ENCODE measurements at regions not wholly inside any gene's neighbourhood (a gene's known extent, or its start where the extent isn't known, plus 50 kb on each side); places are given as distances from the start of the nearest gene placed in this dataset.
"Not testable (repeated sequence)": the region's sequence is repeated elsewhere in the genome, so short reads cannot be mapped to it uniquely, and the experiment has no call there.

DNA sequence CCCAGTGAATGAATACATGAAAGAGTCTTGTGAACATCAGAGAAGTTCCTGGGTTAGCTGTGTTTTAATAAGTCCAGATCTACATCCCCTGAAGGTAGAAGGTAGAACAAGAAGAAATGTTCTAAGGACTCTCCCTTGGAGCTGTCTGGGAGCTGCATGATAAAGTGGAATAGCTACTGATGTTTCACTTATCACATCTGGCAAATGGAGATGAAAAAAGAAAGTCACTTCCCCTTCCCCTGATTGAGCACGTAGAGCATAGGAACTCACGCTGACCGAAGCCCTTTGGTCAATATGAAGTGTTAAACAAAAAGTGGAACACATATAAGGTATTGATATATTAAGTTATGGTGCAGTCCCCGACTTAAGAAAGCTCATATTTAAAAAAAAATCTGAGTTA, 53.2 kb upstream of the PARP1 start:
- ATAC-seq: no peak
- intact Hi-C loops (cut with DNase I, micrococcal nuclease): no loop called here
- DNase-seq: no peak

DNA sequence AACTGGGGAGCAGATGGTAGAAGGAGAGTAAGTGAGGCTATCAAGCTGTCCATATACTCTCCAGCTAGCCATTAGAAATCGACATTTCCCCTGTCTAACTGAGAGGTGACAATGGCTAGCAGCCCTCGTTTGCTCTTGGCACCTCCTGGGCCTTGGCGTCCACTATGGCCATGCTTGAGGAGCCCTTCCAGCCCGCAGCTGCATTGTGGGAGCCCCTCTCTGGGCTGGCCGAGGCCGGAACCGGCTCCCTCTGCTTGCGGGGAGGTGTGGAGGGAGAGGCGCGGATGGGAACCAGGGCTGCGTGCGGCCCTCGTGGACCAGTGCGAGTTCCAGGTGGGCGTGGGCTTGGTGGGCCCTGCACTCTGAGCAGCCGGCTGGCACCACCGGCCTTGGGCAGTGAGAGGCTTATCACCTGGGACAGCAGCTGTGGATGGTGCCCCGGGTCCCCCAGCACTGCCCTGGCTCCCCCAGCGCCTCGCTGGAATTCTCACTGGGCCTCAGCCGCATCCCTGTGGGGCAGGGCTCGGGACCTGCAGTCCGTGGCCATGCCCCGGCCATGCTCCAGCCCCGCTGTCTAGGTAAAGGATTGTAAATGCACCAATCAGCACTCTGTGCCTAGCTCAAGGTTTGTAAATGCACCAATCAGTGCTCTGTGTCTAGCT, 56.2 kb upstream of the PARP1 start:
- ATAC-seq (no peak), DNase-seq (no peak)
- intact Hi-C loops (cut with DNase I, micrococcal nuclease): no loop called here

DNA sequence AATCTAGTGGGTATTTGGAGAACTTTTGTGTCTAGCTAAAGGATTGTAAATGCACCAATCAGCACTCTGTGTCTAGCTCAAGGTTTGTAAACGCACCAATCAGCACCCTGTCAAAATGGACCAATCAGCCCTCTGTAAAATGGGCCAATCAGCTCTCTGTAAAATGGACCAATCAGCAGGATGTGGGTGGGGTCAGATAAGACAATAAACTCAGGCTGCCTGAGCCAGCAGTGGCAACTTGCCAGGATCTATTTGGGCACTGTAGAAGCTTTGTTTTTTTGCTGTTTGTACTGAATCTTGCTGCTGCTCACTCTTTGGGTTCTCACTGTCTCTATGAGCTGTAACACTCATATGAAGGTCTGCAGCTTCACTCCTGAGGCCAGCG, 56.7 kb upstream of the PARP1 start:
- DNase-seq; ATAC-seq; intact Hi-C loops (cut with DNase I, micrococcal nuclease): not testable (repeated sequence)

DNA sequence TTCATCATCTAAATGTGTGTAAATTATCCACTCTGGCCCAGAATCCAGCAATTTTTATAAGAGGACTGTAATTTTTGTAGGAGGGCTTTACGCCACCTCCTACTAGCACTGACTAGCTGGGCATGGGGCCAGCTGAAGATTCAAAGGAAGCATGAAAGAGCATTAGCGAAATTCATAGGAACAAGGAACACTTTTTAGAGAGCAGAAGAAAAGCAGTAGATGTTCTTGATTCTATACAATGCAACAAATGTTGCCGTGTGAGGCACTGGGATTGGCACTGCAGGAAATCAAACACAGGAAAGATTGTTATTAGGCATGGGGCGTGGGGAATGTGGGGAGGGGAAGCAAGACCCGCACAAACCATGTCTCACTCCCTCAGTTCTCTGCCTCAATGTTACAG, 58.4 kb upstream of the PARP1 start:
- DNase-seq (no peak), ATAC-seq (no peak)
- intact Hi-C loops (cut with DNase I, micrococcal nuclease): no loop called here

DNA sequence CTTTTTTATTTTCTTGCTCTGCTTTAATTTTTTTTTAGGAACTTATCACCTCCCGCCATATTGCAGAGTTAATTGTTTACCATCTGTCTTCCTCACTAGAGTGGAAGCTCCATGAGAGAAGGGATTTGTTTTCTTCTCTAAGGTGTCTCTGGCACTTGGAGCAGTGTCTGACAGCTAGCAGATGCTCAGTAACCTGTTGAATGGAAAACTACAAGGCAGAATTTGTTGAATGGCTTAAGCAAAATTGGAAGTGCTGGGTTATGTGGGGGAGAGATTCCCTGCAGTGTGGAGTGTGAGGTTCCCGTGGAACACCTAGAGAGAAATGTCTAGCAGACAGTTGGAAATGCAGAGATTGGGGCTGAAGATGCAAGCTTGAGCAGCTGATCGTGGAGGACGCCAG, 59.5 kb upstream of the PARP1 start:
- intact Hi-C loops (cut with DNase I, micrococcal nuclease): no loop called here
- DNase-seq (no peak), ATAC-seq (no peak)

DNA sequence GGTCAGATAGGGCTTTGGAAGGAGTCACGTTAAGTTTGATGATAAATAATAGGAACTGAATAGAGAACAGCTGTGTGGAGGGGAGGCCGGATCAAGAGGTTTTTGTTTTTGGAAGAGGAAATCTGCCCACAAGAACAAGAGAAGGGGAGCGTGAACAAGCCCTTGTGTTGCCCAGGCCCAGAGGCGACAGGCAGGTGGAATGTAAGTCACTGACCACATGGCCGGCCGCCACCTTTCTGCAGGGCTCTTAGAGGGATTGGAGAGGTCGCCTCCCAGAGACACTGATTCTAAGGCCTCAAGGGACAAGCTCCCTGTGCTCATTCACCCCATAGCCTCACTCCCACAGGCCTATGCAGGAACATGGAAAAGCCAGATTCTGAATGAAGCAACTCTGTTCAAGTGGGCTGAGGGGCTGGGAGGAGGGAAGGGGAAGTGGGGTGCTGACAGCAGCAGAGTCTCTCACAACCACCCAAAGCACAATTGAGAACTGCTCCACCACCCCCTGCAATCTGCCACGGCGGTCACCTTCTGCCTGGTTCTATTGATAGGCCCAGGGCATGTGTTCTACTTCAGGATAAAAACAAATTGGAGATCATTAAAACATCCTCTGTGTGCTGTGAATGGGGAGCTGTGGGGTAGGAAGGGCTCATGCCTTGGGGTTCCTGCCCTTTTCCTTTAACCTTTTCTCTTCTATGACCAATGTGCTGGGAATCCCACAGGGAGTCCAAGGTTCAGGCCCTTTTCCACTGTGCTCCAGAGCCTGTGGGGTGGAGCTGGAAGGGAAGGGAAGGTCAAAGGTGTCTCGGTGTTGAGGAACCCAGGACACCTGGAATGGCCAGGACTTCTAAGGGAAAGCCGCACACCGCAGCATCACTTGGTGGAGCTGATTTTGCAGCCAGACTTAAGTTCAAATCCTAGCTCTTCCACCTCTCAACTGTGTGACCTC, 63.3 kb upstream of the PARP1 start:
- DNase-seq (no peak), ATAC-seq (peak; percentile 81)
- intact Hi-C loops (cut with DNase I, micrococcal nuclease): no loop called here

DNA sequence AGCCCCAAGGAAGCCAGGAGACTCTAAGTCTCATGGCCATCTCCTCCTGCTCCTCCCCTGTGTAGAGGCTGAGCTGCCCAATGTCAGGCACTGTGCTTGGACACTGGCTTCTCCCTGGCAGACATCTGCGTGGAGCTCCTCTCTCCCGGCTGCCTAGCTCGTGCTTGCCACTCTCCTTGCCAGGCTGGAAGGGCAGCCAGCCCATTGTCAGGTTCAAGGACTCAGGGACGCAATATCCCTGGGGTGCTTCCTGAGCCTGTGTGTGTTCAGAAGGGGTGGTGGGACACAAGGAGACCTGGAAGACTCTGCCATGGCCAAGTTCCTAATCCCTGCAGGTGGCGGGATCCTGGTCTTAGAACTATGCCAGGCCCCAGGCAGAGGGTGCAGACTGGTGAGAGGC, 65.4 kb upstream of the PARP1 start:
- intact Hi-C loops (cut with DNase I, micrococcal nuclease): no loop called here
- DNase-seq (no peak), ATAC-seq (no peak)

DNA sequence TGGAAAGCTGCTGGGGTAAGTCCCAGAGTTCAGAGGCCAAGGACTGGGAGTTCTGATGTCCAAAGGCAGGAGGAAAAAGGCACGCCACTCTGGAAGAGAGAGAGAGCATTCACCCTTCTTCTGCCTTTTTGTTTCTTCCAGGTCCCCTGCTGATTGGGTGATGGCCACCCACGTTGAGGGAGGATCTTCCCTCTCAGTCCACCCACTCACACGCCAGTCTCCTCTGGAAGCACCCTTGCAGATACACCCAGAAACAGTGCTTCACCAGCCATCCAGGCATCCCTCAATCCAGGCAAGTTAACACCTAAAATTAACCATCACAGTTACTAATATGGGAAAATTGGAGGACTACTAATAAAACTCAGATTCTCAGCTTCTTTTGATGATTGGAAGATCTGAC, 66.1 kb upstream of the PARP1 start:
- ATAC-seq: no peak
- intact Hi-C loops (cut with DNase I, micrococcal nuclease): no loop called here
- DNase-seq: no peak

DNA sequence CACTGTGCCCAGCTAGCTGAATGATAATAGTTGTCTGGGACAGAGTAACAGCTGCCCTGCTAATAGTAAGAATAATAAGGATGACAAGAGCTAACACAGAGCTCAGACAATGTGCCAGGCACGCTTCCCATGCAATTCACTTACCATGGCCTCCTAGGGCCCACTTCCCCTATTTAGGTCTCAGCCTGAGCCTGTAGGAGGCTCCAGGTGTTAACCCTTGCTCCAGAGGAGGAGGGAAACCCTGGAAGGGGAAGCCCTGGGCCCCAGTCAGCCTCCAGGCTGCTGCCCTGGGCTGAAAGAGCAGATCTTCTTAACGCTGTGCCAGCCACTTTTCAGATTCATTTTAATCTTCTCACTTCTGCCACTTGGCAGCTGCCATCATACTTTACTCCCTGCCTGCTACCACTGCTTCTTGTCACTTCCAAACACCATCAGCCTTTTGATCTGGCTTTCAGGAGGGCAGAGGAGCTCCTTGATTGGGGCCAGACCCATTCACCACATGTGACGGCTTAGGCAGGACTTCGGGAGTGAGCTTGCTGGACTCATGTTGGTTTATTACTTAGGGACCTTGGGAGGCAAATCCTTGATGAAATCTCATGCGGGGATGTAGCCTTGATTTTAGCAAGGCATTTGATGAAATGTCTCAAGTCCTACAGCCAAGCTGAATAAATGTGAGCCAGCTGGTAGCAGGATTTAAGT, 66.7 kb upstream of the PARP1 start:
- no peak for DNase-seq
- no peak for ATAC-seq
- intact Hi-C loops (cut with DNase I, micrococcal nuclease): no loop called here

DNA sequence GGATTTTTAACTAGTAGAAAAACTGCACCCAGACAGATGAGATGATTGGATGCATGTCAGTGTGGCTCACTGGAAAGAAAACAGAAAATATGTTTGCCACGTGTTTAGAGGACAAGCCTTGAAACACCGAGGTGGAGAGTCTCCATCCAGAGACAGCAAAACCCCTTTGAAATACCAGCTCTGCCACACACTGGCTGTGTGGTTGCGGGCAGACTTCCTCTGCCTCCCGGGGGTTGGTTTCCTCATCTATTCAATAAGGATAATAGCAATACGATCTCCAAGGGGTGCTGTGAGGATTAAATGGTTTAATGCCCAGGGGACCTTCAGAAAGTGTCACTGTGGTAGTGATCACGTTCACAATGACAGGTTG, 67.2 kb upstream of the PARP1 start:
- intact Hi-C loops (cut with DNase I, micrococcal nuclease): no loop called here
- ATAC-seq (no peak), DNase-seq (no peak)

DNA sequence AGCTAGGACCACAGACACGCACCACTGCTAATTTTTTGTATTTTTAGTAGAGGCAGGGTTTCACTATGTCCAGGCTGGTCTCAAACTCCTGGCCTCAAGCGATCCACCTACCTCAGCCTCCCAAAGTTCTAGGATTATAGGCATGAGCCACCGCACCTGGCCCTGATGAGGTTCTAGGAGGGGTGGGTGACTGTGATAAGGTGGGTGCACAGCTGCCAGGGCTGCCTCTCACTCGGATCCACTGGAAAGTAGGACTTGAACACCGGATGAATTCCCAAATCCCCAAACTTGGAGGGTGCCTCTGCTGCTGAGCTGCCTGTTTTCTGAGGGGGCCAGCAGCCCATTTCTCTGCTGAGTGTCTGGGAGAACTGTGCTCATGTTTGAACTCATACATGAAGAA, 68.2 kb upstream of the PARP1 start:
- DNase-seq: no peak
- intact Hi-C loops (cut with DNase I, micrococcal nuclease): no loop called here
- ATAC-seq: no peak

DNA sequence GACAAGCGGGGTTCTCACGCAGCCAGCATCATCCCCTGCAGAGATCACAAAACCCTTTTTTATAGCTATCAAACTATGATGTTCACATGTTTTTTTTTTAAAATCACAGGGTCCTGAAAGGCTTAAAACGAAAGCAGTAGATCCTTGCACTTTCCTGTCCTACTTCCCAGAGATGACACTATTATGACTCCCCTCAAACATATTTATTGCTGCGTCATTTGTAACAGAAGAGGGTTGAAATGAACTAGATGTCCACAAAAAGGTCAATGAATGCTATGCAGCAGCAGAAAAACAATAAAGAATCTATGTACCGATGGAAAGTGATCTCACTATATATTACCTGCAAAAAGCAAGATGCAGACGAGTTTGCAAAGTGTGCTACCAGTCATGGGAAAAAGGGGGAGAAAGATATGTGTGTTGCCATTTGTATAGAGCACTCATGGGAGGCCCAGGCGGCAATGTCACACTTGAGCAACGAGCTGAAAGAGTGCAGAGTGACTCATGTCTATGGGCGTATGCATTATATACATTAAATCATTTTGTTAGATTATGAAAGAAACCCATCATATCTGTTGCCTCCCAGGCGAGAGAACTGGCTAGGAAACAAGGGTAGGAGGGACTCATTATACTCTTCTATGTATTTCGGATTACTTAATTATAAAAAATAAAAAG, 68.9 kb upstream of the PARP1 start:
- DNase-seq (no peak), ATAC-seq (peak; percentile 34)
- intact Hi-C loops (cut with DNase I, micrococcal nuclease): no loop called here

DNA sequence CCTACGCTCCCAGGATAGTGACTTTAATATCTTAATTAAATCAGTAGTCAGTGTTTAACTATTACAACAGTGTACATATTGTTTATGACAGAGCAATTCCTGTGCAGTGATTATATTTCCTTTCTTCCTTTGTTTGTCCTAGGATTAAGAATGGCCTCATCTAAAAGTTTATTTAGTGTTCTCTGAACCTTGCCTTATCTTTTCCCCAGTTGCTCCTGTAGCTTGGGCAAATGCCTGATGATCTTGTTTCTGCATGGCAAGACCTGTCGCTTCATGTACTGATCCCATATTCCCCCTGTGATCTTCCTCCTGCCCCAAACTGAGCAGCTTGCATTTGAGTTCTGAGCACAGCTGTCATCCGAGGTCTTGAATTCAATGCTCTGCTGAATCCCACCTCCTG, 69.1 kb upstream of the STUM start:
- intact Hi-C loops (cut with DNase I, micrococcal nuclease): no loop called here
- peak; percentile 95 for ATAC-seq
- DNase-seq: no peak

DNA sequence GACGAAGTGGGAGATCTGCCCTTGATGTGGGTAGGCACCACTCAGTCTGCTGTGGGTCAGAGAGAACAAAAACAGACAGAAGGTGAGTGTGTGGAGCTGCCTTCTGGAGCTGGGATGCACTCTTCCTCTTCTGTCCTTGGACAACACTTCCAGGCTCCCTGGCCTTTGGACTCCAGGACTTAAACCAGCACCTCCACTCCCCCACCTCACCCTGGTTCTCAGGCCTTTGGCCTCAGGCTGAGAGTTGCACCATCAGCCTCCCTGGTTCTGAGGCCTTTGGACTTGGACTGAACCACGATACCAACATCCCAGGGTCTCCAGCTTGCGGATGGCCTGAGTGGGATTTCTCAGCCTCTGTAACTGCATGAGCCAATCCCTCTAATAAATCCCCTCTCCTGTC, 68.1 kb upstream of the STUM start:
- peak in 1 of 2 donors; percentile 25 for DNase-seq
- ATAC-seq: peak; percentile 63
- intact Hi-C loops (cut with DNase I, micrococcal nuclease): no loop called here

DNA sequence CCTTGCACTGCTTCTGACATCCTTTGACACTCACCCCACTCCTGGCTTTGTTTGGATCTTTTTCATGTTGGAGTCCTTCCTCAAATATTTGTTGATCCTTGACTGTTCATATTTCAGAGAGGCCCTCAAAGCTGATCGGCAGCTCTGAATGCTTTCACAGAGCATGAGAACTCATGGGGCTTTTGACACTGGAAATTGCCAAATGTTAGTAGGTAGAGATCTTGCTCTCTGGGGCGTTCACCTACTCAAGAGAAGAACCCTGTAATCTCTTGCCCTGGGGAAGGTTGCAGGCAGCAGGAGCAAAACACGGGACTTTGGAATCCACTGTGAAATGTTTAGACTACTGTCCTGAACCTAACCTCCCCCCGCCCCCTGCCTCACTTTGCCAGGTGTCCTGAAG, 67.4 kb upstream of the STUM start:
- no peak for ATAC-seq
- DNase-seq: no peak
- intact Hi-C loops (cut with DNase I, micrococcal nuclease): no loop called here

DNA sequence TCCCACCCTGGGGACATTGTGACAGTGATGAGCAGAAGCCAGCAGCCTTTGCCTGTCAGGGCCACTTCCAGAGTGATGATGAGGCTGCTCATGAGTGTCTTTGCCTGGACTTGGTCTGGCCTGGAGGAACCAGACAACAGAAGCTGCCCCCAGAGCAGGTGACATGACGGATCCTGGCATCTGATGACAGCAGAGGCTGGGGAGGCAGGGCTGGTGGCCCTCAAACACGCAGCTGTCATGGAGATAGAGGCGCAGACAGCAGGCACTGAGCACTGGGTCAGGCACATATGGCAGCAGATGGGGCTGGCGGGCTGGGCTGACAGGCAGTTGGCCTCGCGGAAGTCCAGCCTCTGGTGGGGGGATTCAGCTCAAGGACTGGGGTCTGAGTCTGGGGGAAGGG, 66.4 kb upstream of the STUM start:
- intact Hi-C loops (cut with DNase I, micrococcal nuclease): no loop called here
- DNase-seq: no peak

DNA sequence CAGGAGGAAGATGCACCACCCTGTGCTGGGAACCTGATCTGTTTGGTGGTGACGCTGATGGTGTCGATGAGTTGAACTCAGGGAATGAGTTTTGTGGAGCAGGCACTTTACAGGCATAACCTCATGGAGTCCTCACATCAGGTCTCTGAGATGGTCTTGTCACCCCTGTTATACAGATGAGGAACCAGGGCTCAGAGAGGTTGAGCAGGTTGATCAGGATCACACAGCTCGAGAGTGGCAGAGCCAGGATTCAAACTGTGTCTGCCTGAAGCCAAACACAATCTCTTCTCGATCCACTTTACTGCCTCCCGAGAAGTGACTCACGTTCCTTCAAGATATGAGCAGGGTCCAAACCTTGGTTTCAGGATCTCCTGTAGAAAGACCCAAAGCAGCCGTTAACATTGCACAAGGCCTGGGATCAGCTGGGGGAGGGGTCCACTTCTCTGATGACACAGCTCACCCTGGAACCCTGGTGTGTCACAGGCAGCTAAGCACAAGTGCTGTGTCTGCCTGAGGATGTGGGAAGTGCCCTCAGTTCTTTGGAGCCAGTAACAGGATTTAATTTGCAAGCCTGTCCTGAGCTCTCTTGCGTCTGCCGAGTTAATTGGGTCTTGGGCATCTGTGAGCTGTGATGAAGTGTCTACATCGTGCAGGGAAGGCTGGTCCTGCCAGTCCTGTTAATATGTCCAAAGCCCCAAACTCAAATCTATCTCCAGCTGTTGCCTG, 65.4 kb upstream of the STUM start:
- ATAC-seq (no peak), DNase-seq (no peak)
- intact Hi-C loops (cut with DNase I, micrococcal nuclease): no loop called here

More for the DNA sequence above, 66.4 kb upstream of the STUM start:
- ATAC-seq: no peak

DNA sequence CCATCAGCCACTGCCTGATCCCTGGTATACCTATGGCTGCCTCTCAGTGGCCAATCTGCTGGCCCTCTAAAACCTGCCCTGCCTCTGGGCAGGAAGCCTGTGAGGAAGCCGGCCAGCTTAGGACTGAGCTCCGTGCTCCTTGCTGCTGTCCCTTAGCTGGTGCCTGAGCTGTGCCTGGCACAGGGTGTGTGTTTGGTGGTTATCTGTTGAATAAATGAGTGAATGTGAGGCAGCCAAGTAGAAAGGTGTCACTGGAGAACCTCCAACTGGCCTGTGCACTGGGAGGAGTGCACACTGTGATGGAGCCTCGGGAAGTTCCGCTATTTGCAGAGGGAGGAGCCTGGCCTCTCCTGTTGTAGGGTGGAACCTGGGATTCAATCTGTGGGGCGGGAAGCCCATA, 63.4 kb upstream of the STUM start:
- peak; percentile 70 for ATAC-seq
- intact Hi-C loops (cut with DNase I, micrococcal nuclease): no loop called here
- DNase-seq: peak in 1 of 2 donors; percentile 31

DNA sequence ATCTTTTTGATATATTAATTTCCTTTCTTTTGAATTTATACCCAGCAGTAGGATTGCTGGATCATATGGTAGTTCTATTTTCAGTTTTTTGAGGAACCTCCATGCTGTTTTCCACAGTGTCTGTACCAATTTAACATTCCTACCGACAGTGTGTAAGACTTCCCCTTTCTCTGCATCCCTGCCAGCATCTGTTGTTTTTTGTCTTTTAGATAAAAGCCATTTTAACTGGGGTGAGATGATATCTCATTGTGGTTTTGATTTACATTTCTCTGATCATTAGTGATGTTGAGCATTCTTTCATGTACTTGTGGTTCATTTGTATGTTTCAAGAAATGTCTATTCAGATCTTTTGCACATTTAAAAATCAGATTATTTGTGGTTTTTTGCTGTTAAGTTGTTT, 62.4 kb upstream of the STUM start:
- ATAC-seq: no peak
- intact Hi-C loops (cut with DNase I, micrococcal nuclease): no loop called here

More for the DNA sequence above, 62.4 kb upstream of the STUM start:
- DNase-seq: no peak

Data from left colon (tissue), 2 donors.